ENCODE measurements at regions not wholly inside any gene's neighbourhood (a gene's known extent, or its start where the extent isn't known, plus 50 kb on each side); places are given as distances from the start of the nearest gene placed in this dataset.

DNA sequence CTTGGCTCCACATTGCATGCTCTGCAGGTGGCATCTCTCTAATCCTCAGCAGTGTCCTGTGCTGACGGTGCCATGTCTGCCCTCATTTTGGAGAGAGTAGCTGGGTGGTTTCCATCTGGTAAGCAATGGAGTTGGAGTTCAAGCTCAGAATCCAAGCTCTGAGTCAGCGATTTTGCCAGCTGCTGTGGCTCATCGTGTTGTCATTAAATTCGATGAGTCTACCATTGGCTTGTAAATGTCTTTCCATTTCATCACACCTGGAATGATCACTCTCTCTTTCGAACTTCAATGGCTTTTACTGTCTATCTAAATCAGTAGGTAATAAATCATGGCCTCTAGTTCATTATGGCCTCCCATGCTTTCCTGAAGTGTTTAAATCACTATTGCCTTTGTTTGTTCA is 378.5 kb upstream of the TSHZ2 start:
- TF ChIP-seq, protein P1, sequence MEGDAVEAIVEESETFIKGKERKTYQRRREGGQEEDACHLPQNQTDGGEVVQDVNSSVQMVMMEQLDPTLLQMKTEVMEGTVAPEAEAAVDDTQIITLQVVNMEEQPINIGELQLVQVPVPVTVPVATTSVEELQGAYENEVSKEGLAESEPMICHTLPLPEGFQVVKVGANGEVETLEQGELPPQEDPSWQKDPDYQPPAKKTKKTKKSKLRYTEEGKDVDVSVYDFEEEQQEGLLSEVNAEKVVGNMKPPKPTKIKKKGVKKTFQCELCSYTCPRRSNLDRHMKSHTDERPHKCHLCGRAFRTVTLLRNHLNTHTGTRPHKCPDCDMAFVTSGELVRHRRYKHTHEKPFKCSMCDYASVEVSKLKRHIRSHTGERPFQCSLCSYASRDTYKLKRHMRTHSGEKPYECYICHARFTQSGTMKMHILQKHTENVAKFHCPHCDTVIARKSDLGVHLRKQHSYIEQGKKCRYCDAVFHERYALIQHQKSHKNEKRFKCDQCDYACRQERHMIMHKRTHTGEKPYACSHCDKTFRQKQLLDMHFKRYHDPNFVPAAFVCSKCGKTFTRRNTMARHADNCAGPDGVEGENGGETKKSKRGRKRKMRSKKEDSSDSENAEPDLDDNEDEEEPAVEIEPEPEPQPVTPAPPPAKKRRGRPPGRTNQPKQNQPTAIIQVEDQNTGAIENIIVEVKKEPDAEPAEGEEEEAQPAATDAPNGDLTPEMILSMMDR (conservative IDR thresholded peaks at IDR 0.05; ENCODE audit: low read length): no peak
- no peak for TF ChIP-seq EZH2phosphoT487 (IDR thresholded peaks at IDR 0.05; ENCODE audit: borderline replicate concordance, low read depth, low read length)
